NCI-H526 treated with DMSO at 0.1 percent for 48 hours (cell line): ENCODE measurements at regions not wholly inside any gene's neighbourhood (a gene's known extent, or its start where the extent isn't known, plus 50 kb on each side); places are given as distances from the start of the nearest gene placed in this dataset.

ENCODE experiments used
- DNase-seq: peaks from one replicate; lab custom pipeline; 2025; lab: John Stamatoyannopoulos, UW

GRCh38 chr7:80981405-80981804, 62.6 kb upstream of the SEMA3C start:
- DNase-seq, result no peak

- no peak for DNase-seq
These were observed 58.9 kb upstream of the SEMA3C start for GRCh38 chr7:80977751-80978150.

GRCh38 chr7:80974396-80975358, 55.8 kb upstream of the SEMA3C start:
- no peak for DNase-seq

- no peak for DNase-seq
These were observed 52.4 kb upstream of the SEMA3C start for GRCh38 chr7:80971225-80971624.
